GM23248 (cell line): ENCODE measurements at regions not wholly inside any gene's neighbourhood (a gene's known extent, or its start where the extent isn't known, plus 50 kb on each side); places are given as distances from the start of the nearest gene placed in this dataset.
A peak's percentile ranks its signal among the peaks of the same experiment; 100 is the strongest.

Experiments
- DNase-seq: peaks from one replicate; pipeline ENCODE4 v3.0.0-alpha.2; 2015
- H2AFZ ChIP-seq: fragments of 200-600 bp; sonication (generic); 2 replicates; pipeline ENCODE4 v1.6.1; 2016; ENCODE audit warnings: antibody characterized with exemption
- H3F3A ChIP-seq: fragments of 200-600 bp; sonication (generic); 2 replicates; pipeline ENCODE4 v1.6.1; 2016; ENCODE audit warnings: mild to moderate bottlenecking, antibody characterized with exemption, mixed run types; ENCODE audit not compliant: insufficient read depth
- H3K27ac ChIP-seq: fragments of 200-600 bp; sonication (generic); 2 replicates; pipeline ENCODE4 v1.5.1; 2016; ENCODE audit warnings: mild to moderate bottlenecking
- H3K27me3 ChIP-seq: fragments of 200-600 bp; sonication (generic); replicated peaks from 2 replicates; pipeline ENCODE4 v1.6.1; 2016; ENCODE audit warnings: mild to moderate bottlenecking; ENCODE audit not compliant: insufficient read depth
- H3K36me3 ChIP-seq: fragments of 200-600 bp; sonication (generic); 2 replicates; pipeline ENCODE4 v1.6.1; 2016; ENCODE audit warnings: low read depth, mild to moderate bottlenecking
- H3K4me1 ChIP-seq: fragments of 200-600 bp; sonication (generic); 2 replicates; pipeline ENCODE4 v1.6.1; 2016; ENCODE audit warnings: mild to moderate bottlenecking; ENCODE audit not compliant: insufficient read depth
- H3K4me2 ChIP-seq: fragments of 200-600 bp; sonication (generic); one replicate; pipeline ENCODE4 v1.6.1; 2016; ENCODE audit warnings: mild to moderate bottlenecking; ENCODE audit not compliant: unreplicated experiment
- H3K4me3 ChIP-seq: fragments of 200-600 bp; sonication (generic); 2 replicates; pipeline ENCODE4 v1.5.1; 2016; ENCODE audit warnings: mild to moderate bottlenecking
- H3K79me2 ChIP-seq: fragments of 200-600 bp; sonication (generic); 2 replicates; pipeline ENCODE4 v1.6.1; 2016; ENCODE audit warnings: mild to moderate bottlenecking; ENCODE audit not compliant: insufficient read depth
- H3K9ac ChIP-seq: fragments of 200-600 bp; sonication (generic); 2 replicates; pipeline ENCODE4 v1.6.1; 2016; ENCODE audit warnings: mild to moderate bottlenecking
- H3K9me2 ChIP-seq: fragments of 200-600 bp; sonication (generic); 2 replicates; pipeline ENCODE4 v1.6.1; 2016; ENCODE audit warnings: mixed run types, mild to moderate bottlenecking, moderate library complexity; ENCODE audit not compliant: insufficient read depth
- H3K9me3 ChIP-seq: fragments of 200-600 bp; sonication (generic); one replicate; pipeline ENCODE4 v1.6.1; 2017; ENCODE audit warnings: low read depth
- H4K20me1 ChIP-seq: fragments of 200-600 bp; sonication (generic); 2 replicates; pipeline ENCODE4 v1.6.0; 2016; ENCODE audit not compliant: insufficient read depth
- EZH2 ChIP-seq: fragments of 200-600 bp; sonication (generic); IDR thresholded peaks from 2 replicates; pipeline ENCODE4 v1.6.1; 2018; ENCODE audit warnings: antibody characterized with exemption, mild to moderate bottlenecking; ENCODE audit not compliant: insufficient read depth, poor library complexity, severe bottlenecking
- EZH2phosphoT487 ChIP-seq: fragments of 200-600 bp; sonication (generic); IDR thresholded peaks from 2 replicates; pipeline ENCODE4 v1.6.1; 2018; ENCODE audit warnings: antibody characterized with exemption, moderate library complexity, mild to moderate bottlenecking, low read depth; ENCODE audit not compliant: insufficient read depth
- whole genome bisulfite sequencing, 2 experiments: methylation state at CpG; one replicate each; pipeline ENCODE4 v1.1.6; 2015 to 2017; ENCODE audit warnings: low lambda C conversion rate in 2 of 2, low coverage in 1 of 2; ENCODE audit errors: missing lambda C conversion rate in 2 of 2; 5-methylcytosine and 5-hydroxymethylcytosine counted together
- in situ Hi-C: fragments of 300-500 bp; cut with MboI; formaldehyde crosslinking; loops from 2 replicates; pipeline ENCODE4 v1.15.0; 2020

DNA sequence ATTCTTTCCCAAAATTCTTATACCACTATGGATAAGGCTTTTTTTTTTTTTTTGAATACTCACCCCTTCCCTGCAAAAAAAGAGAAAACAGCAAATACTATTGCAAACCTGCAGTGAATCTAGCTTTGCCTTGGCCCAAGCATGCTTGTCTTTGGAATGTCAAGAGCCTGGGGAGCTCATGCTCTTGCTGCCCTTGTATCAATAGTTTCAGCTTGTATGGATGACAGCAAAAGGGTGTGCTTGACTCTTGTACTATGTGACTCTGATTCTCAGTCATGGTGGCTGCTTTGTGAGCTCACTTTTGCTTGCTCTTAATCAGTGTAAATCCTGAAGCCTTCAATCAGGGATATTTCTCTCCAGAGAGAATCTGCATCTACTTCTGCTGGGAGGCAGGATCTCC lies 149.2 kb downstream of the EMP1 start:
- Histone ChIP-seq H3K4me1 (peaks cover 29% of the 10 kb centered on the region), H3K27me3 (no peaks in the 10 kb centered on the region), H4K20me1 (no peaks in the 10 kb centered on the region), H3K79me2 (no peaks in the 10 kb centered on the region), H3K36me3 (no peaks in the 10 kb centered on the region), H3K9ac (no peak overlapping the region), H3K9me2 (no peaks in the 10 kb centered on the region), H3K27ac (no peak overlapping the region), H2AFZ (no peak overlapping the region), H3K4me3 (no peak overlapping the region), H3F3A (peaks cover 42% of the 10 kb centered on the region), H3K9me3 (no peaks in the 10 kb centered on the region), H3K4me2 (no peak overlapping the region)
- no peak for DNase-seq
- no peak for TF ChIP-seq EZH2phosphoT487
- no peak for TF ChIP-seq EZH2
- in situ Hi-C loops: no loop called here

DNA sequence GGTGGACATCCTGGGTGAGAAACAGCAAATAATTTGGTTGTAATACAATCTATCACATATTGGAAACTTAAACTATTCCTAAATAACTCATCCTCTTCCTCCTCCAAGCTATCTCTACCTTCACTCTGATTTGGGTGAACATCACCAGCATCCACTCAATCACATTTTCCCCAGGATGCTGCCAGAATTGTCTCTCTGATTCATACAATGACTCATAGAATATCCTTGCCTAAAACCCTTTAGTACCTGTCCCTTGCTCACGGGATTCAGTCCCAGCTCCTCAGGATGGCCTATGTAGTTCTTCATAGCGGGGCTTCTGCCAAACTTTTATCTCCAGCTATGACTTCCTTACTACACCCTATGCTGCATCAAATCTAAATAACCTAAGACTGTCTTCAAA lies 146.8 kb downstream of the EMP1 start:
- in situ Hi-C loops: no loop called here
- H3K36me3 ChIP-seq: no peaks in the 10 kb centered on the region
- H3K4me2 ChIP-seq: no peak overlapping the region
- no peaks in the 10 kb centered on the region for H3K9me2 ChIP-seq
- H3K9me3 ChIP-seq: no peaks in the 10 kb centered on the region
- H3K79me2 ChIP-seq: no peaks in the 10 kb centered on the region
- H3K4me1 ChIP-seq: peaks cover 27% of the 10 kb centered on the region
- DNase-seq: peak; percentile 56
- no peak overlapping the region for H3K9ac ChIP-seq
- H3K27ac ChIP-seq: no peak overlapping the region
- 63 to 69% methylated on average over 2 of the region's 2 CpGs for WGBS, 2 experiments
- H3K4me3 ChIP-seq: no peak overlapping the region
- peaks cover 41% of the 10 kb centered on the region for H3F3A ChIP-seq
- no peaks in the 10 kb centered on the region for H3K27me3 ChIP-seq
- no peaks in the 10 kb centered on the region for H4K20me1 ChIP-seq
- TF ChIP-seq EZH2phosphoT487: no peak
- TF ChIP-seq EZH2: no peak
- H2AFZ ChIP-seq: no peak overlapping the region

DNA sequence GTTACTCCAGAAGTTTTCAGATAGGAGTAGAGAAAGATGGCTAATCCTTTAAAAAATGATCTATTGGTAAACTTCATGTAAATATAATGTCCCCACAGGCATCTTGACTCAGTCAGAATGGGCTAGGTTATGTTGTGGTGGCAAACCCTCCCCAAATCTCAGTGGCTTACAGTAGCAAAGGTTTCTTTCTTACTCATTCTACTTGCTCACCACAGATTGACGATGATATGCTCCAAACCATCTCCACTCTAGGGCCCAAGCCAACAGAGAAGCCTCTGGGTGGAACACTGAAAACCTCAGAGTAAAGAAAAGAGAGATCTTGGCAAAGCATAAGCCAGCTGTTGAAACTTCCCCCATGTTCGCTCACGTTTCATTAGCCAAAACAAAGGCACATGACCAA lies 146.4 kb downstream of the EMP1 start:
- Histone ChIP-seq H3K9me2 (no peaks in the 10 kb centered on the region), H4K20me1 (no peaks in the 10 kb centered on the region), H3K4me3 (no peak overlapping the region), H3K36me3 (no peaks in the 10 kb centered on the region), H3F3A (peaks cover 37% of the 10 kb centered on the region), H3K4me1 (peaks cover 23% of the 10 kb centered on the region), H2AFZ (no peak overlapping the region), H3K27ac (no peak overlapping the region), H3K9ac (no peak overlapping the region), H3K79me2 (no peaks in the 10 kb centered on the region), H3K27me3 (no peaks in the 10 kb centered on the region), H3K4me2 (no peak overlapping the region), H3K9me3 (no peaks in the 10 kb centered on the region)
- 42 to 45% methylated on average over 3 of the region's 3 CpGs for WGBS, 2 experiments
- TF ChIP-seq EZH2phosphoT487: no peak
- no peak for TF ChIP-seq EZH2
- peak; percentile 64 for DNase-seq
- in situ Hi-C loops: no loop called here

DNA sequence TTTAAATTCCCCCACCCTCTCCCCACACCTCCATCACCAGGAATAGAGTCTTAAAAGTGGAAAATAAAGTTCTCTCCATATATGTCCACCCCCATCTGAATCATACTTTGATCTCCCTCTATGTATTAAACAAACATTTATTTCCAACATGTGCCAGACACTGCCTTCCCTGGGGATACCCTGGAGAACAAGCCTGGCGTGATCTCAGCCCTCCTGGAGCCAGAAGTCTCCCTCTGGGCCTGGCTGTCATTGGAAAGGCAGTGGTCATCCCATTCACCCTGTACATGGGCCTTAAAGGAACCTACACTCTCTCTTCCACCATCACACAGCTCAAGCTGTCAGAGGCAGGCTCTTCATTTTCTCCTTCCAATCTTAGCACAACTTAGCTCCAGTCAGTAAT lies 143.6 kb downstream of the EMP1 start:
- no peaks in the 10 kb centered on the region for H3K9me2 ChIP-seq
- no peak overlapping the region for H3K4me2 ChIP-seq
- H3K27ac ChIP-seq: no peak overlapping the region
- no peaks in the 10 kb centered on the region for H3K36me3 ChIP-seq
- in situ Hi-C loops: no loop called here
- H2AFZ ChIP-seq: no peak overlapping the region
- H3K79me2 ChIP-seq: no peaks in the 10 kb centered on the region
- TF ChIP-seq EZH2: no peak
- TF ChIP-seq EZH2phosphoT487: no peak
- H3K9me3 ChIP-seq: no peaks in the 10 kb centered on the region
- DNase-seq: peak; percentile 23
- WGBS, 2 experiments: 67 to 71% methylated on average over 1 of the region's 1 CpG
- no peaks in the 10 kb centered on the region for H4K20me1 ChIP-seq
- H3K4me1 ChIP-seq: peaks cover 10% of the 10 kb centered on the region
- no peaks in the 10 kb centered on the region; the same call in 1 of the 2 replicates for H3K27me3 ChIP-seq
- H3K9ac ChIP-seq: no peak overlapping the region
- H3K4me3 ChIP-seq: no peak overlapping the region
- H3F3A ChIP-seq: peaks cover 19% of the 10 kb centered on the region

DNA sequence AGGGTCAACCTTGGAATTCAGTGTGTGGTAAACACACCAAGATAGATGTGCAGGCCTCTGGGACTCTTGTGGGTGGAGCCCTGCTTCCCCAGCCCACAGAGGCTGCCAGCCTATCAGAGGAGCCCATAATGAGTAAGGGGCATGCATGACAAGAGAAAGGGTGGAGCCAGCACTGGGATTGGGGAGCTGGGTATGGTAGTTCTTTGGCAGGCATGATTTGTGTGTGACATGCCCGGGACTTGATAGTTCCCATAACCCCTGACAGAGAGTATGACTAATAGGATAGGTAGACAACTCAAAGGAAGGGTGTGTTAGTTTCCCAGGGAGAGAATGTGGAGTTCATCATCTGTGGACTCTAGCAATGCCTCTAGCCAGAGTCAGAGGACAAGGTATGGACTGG lies 143.0 kb downstream of the EMP1 start:
- no peak overlapping the region for H3K27ac ChIP-seq
- H3K36me3 ChIP-seq: no peaks in the 10 kb centered on the region
- peaks cover 19% of the 10 kb centered on the region for H3F3A ChIP-seq
- no peaks in the 10 kb centered on the region; the same call in 1 of the 2 replicates for H3K27me3 ChIP-seq
- no peaks in the 10 kb centered on the region for H3K9me2 ChIP-seq
- H3K9me3 ChIP-seq: no peaks in the 10 kb centered on the region
- no peak overlapping the region for H2AFZ ChIP-seq
- H3K9ac ChIP-seq: no peak overlapping the region
- in situ Hi-C loops: no loop called here
- no peak overlapping the region for H3K4me2 ChIP-seq
- no peaks in the 10 kb centered on the region for H3K79me2 ChIP-seq
- 69 to 79% methylated on average over 1 of the region's 1 CpG for WGBS, 2 experiments
- no peak for TF ChIP-seq EZH2
- no peak for TF ChIP-seq EZH2phosphoT487
- peaks cover 10% of the 10 kb centered on the region for H3K4me1 ChIP-seq
- no peaks in the 10 kb centered on the region for H4K20me1 ChIP-seq
- no peak overlapping the region for H3K4me3 ChIP-seq
- peak; percentile 16 for DNase-seq
